ENCODE measurements at regions not wholly inside any gene's neighbourhood (a gene's known extent, or its start where the extent isn't known, plus 50 kb on each side); places are given as distances from the start of the nearest gene placed in this dataset.
"Not testable (repeated sequence)": the region's sequence is repeated elsewhere in the genome, so short reads cannot be mapped to it uniquely, and the experiment has no call there.

GRCh38 chr11:87462171-87462570 is 424.4 kb downstream of the TMEM135 start:
- no peak for DNase-seq

GRCh38 chr11:87460842-87461637 is 423.3 kb downstream of the TMEM135 start:
- DNase-seq = no peak

GRCh38 chr11:87460279-87460678 is 422.5 kb downstream of the TMEM135 start:
- no peak for DNase-seq

- no peak for DNase-seq
Measured at GRCh38 chr11:87459351-87459750, 421.6 kb downstream of the TMEM135 start.

- no peak for DNase-seq
Measured at GRCh38 chr11:87456499-87456898, 418.8 kb downstream of the TMEM135 start.

GRCh38 chr11:87455180-87455579 is 417.4 kb downstream of the TMEM135 start:
- DNase-seq = no peak

GRCh38 chr11:87454241-87454640 is 416.5 kb downstream of the TMEM135 start:
- DNase-seq = no peak

GRCh38 chr11:87453531-87454089 is 415.9 kb downstream of the TMEM135 start:
- no peak for DNase-seq

GRCh38 chr11:87452025-87452424 is 414.3 kb downstream of the TMEM135 start:
- DNase-seq = not testable (repeated sequence)

- peak; percentile 62 for DNase-seq
Measured at GRCh38 chr11:87451395-87451794, 413.7 kb downstream of the TMEM135 start.

GRCh38 chr11:87447606-87448005 is 409.9 kb downstream of the TMEM135 start:
- no peak for DNase-seq

GRCh38 chr11:87444993-87445392 is 407.3 kb downstream of the TMEM135 start:
- no peak for DNase-seq

- DNase-seq = no peak
Measured at GRCh38 chr11:87443707-87444106, 406.0 kb downstream of the TMEM135 start.

- no peak for DNase-seq
Measured at GRCh38 chr11:87440076-87440770, 402.5 kb downstream of the TMEM135 start.

GRCh38 chr11:87438416-87438815 is 400.7 kb downstream of the TMEM135 start:
- DNase-seq = no peak

- DNase-seq = peak; percentile 8
Measured at GRCh38 chr11:87437844-87438223, 400.1 kb downstream of the TMEM135 start.

- DNase-seq = no peak
Measured at GRCh38 chr11:87437133-87437843, 399.6 kb downstream of the TMEM135 start.

GRCh38 chr11:87432022-87432421 is 394.3 kb downstream of the TMEM135 start:
- no peak for DNase-seq

- no peak for DNase-seq
Measured at GRCh38 chr11:87431392-87431791, 393.7 kb downstream of the TMEM135 start.

GRCh38 chr11:87430821-87431220 is 393.1 kb downstream of the TMEM135 start:
- no peak for DNase-seq

- DNase-seq = no peak
Measured at GRCh38 chr11:87429996-87430395, 392.3 kb downstream of the TMEM135 start.

GRCh38 chr11:87428266-87428665 is 390.5 kb downstream of the TMEM135 start:
- no peak for DNase-seq
